T-helper 2 cell treated with Interferon-gamma antibody and Interleukin-4, amounts not matched to agents 5 μg/mL and 100 μg/mL, for 36 hours (primary cell): ENCODE measurements at regions not wholly inside any gene's neighbourhood (a gene's known extent, or its start where the extent isn't known, plus 50 kb on each side); places are given as distances from the start of the nearest gene placed in this dataset.

Experiments used
- DNase-seq: peaks from one replicate; pipeline ENCODE4 v3.0.0; 2021; ENCODE audit warnings: low spot score
- H3K27ac Mint-ChIP-seq: one replicate; pipeline ENCODE4 v1.8.0; 2021; ENCODE audit warnings: mild to moderate bottlenecking, mixed read lengths
- H3K27me3 Mint-ChIP-seq: one replicate; pipeline ENCODE4 v1.8.0; 2021; ENCODE audit warnings: low read depth, mixed read lengths
- H3K36me3 Mint-ChIP-seq: one replicate; pipeline ENCODE4 v1.8.0; 2021; ENCODE audit warnings: low read depth, mixed read lengths
- H3K4me1 Mint-ChIP-seq: one replicate; pipeline ENCODE4 v1.8.0; 2021; ENCODE audit warnings: low read depth, mixed read lengths
- H3K4me3 Mint-ChIP-seq: one replicate; pipeline ENCODE4 v1.8.0; 2022; ENCODE audit warnings: mild to moderate bottlenecking, moderate library complexity, mixed read lengths
- H3K9me3 Mint-ChIP-seq: one replicate; pipeline ENCODE4 v1.8.0; 2021; ENCODE audit warnings: mixed read lengths

DNA sequence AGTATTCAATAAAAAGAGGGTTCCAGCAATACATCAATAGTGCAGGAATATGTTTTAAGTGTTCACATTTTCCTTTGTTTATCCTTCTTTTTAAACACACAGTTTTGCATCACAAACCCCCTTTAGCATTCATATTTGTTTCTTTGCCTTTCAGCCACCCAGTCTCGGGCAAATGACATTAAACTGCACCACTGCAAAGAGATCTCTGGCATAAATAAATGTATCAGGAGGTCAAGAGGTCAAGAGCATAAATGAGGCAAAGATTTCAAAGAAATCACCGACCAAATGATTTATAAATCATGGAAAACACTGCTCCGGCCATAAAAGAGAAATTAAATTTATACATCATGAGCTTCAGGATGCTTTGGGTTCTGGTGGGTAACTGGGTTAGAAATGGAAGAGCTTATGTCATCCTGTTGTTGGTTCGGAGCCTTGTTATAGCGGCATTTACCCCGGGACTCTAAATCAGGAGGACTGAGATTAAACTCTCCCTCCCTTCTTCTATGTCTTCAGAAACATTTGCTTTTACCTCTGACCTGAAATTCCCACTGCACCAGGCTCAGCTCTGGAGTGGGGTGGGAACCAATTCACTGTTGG lies 449.6 kb upstream of the CLINT1 start:
- no peak for DNase-seq
- Mint-ChIP-seq H3K27ac (no peak overlapping the region), H3K27me3 (no peaks in the 10 kb centered on the region), H3K4me3 (no peak overlapping the region), H3K9me3 (no peaks in the 10 kb centered on the region), H3K4me1 (no peaks in the 10 kb centered on the region), H3K36me3 (no peaks in the 10 kb centered on the region)

DNA sequence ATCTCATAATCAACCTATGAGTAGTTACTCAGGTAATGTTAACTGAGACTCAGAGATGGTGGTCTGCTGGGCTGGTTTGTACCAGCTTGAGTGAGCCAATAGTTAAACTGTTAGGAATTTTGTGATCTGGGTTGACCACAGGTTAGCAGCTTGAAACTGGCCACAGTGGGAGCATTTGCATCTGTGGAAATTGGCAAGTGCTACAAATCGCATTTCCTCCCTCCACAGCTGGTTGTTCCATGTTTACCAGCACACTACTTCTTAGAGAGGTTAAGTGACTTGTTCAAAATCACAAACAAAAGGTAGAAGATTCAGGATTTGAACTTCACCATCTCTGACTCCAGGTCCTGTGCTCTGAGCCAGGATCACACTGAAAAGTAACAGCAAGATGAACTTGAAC lies 446.9 kb upstream of the CLINT1 start:
- no peaks in the 10 kb centered on the region for H3K9me3 Mint-ChIP-seq
- no peaks in the 10 kb centered on the region for H3K4me1 Mint-ChIP-seq
- no peak overlapping the region for H3K27ac Mint-ChIP-seq
- no peak for DNase-seq
- H3K27me3 Mint-ChIP-seq = no peaks in the 10 kb centered on the region
- no peaks in the 10 kb centered on the region for H3K36me3 Mint-ChIP-seq
- no peak overlapping the region for H3K4me3 Mint-ChIP-seq

DNA sequence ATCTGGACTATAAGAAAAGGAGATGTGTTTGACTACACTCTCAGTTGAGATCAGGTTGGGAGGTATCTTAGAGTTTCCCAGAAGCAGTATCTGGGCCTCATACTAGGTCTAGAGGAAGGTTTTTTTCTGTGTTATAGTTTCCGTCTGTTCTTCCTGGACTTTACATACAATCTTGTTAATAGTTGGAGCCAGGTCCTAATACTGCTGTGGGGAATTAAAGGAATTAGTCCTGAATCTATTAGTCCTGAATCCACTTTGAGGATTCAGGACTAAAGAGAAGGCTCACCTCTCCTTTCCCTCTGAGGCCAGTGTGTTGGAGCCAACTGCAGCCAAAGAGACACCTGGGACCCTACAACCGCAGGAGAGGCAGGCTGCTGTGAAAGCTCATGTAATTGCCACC lies 445.7 kb upstream of the CLINT1 start:
- no peak overlapping the region for H3K4me3 Mint-ChIP-seq
- no peaks in the 10 kb centered on the region for H3K4me1 Mint-ChIP-seq
- DNase-seq = no peak
- H3K27me3 Mint-ChIP-seq = no peaks in the 10 kb centered on the region
- H3K9me3 Mint-ChIP-seq = no peaks in the 10 kb centered on the region
- no peak overlapping the region for H3K27ac Mint-ChIP-seq
- H3K36me3 Mint-ChIP-seq = no peaks in the 10 kb centered on the region

DNA sequence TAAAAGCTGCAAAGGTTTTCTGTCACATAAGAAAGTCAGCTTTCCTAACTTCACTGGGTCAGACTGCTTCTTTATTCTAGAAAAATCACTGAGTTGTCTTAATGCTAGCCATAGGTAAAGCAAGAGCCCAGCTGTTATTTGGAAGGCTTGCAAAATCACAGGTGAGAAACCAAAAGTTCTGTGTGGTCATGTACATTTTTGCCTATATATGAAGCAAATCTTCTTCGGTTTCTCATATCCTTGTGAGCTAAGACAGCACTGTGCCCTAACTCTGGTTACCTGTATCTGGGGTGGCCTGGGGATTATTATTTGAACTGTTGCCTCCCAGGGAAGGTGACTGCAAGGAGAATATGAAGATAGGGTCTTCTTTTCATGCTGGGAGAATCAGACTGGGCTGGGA lies 444.9 kb upstream of the CLINT1 start:
- no peak for DNase-seq
- Mint-ChIP-seq H3K27ac (no peak overlapping the region), H3K27me3 (no peaks in the 10 kb centered on the region), H3K4me1 (no peaks in the 10 kb centered on the region), H3K4me3 (no peak overlapping the region), H3K9me3 (no peaks in the 10 kb centered on the region), H3K36me3 (no peaks in the 10 kb centered on the region)

DNA sequence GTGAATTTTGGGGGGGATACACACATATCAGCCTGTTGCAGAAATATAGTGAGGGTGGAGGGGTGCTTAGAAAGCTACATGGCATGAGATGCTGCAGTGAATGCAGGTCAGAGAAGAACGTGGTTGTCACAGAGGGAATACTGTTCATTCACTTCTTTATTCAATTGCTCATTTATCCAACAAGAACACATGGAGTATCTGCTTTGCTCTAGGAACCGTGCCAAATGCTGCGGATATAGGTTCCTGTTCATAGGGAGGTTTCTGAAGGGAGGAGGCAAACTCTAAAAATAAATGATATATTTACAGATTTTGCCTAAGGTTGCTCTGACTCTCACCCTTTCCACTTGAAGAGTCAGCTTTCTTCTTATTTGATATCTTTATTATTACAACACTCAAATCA lies 444.3 kb upstream of the CLINT1 start:
- no peaks in the 10 kb centered on the region for H3K9me3 Mint-ChIP-seq
- H3K4me1 Mint-ChIP-seq = no peaks in the 10 kb centered on the region
- no peaks in the 10 kb centered on the region for H3K36me3 Mint-ChIP-seq
- H3K27me3 Mint-ChIP-seq = no peaks in the 10 kb centered on the region
- DNase-seq = no peak
- H3K27ac Mint-ChIP-seq = no peak overlapping the region
- no peak overlapping the region for H3K4me3 Mint-ChIP-seq

DNA sequence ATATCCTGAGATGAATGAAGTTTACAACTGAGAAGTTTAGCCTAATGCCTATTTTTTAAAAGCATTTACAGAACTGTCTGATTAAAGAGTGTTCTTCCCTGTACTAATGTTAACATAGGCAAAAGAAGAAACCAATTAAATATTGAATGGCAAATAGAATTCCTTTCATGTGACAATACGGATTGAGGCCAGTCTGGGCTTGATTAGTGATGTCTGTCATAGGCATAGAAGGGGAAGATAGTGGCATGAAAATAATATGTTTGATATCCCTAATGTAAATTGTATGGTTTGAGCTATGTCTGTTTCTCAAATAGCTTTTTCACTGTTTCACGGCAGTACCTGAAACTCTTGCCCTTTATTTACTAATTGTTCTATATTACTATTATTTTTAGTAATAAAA lies 443.1 kb upstream of the CLINT1 start:
- H3K36me3 Mint-ChIP-seq = no peaks in the 10 kb centered on the region
- no peaks in the 10 kb centered on the region for H3K27me3 Mint-ChIP-seq
- H3K27ac Mint-ChIP-seq = no peak overlapping the region
- H3K9me3 Mint-ChIP-seq = peaks cover 2% of the 10 kb centered on the region
- H3K4me3 Mint-ChIP-seq = no peak overlapping the region
- no peak for DNase-seq
- H3K4me1 Mint-ChIP-seq = no peaks in the 10 kb centered on the region

DNA sequence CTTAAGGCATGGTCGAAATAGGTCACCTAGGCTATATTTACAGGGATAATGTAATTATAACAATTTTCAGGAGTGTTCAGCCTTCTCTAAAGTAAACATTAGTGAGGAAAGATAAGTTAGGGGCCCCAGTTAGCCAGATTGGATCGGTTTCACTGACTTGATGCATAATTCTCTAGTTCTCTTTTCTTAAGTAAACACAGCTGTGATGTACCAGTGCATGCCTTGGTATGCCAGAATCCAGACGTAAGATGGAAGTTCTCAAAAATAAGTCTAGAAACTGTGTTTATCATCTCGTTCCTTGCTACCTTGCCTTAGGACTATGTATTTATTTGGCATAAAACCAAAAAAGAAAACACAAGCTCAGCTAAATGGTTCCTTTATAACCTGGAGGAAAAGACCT lies 442.2 kb upstream of the CLINT1 start:
- Mint-ChIP-seq H3K36me3 (no peaks in the 10 kb centered on the region), H3K27me3 (no peaks in the 10 kb centered on the region), H3K27ac (no peak overlapping the region), H3K4me1 (no peaks in the 10 kb centered on the region), H3K9me3 (peaks cover 9% of the 10 kb centered on the region), H3K4me3 (no peak overlapping the region)
- DNase-seq = no peak

DNA sequence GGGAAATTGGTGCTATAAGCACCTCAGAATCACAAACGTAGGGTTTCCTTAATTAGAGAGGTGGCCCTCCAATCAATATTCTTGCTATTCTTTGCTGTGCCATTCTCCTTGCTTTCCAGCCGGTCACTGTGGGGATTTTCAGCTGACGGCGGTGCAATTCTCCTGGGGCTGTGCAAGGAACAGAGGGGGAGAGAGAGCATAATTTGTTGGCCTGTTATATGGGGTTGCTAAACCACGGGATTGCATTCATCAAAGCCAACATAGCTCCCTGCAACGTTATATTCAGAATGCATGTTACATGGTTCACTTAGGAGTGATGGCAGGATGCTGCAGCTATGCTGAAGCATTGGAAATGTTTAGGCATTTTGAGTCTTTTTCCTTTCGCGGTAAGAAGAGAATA lies 441.3 kb upstream of the CLINT1 start:
- Mint-ChIP-seq H3K9me3 (peaks cover 9% of the 10 kb centered on the region), H3K27me3 (no peaks in the 10 kb centered on the region), H3K27ac (no peak overlapping the region), H3K4me3 (no peak overlapping the region), H3K36me3 (no peaks in the 10 kb centered on the region), H3K4me1 (no peaks in the 10 kb centered on the region)
- no peak for DNase-seq

DNA sequence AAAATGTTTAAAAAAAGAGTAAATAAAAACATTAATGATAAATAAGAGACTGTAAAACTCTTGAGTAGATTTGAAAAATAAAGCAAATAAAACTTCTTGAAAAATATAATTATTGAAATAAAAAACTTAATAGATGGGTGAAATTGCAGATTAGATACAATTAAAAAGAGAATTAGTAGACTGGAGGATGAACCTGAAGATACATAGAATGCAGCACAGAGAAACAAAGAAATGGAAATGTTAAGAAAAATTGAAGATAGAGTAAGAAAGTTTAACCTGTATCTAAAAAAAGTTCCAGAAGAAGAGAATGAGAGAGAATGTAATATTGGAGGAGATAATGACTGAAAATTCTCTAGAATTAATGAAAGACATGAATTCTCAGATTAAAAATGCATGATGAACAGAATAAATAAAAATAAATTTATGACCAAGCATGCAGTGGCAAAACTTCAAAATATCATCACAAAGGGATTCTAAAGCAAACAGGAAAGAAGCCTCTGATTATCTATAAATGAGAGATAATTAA lies 438.1 kb upstream of the CLINT1 start:
- Mint-ChIP-seq H3K27ac (no peak overlapping the region), H3K4me1 (no peaks in the 10 kb centered on the region), H3K27me3 (no peaks in the 10 kb centered on the region), H3K36me3 (no peaks in the 10 kb centered on the region), H3K4me3 (no peak overlapping the region), H3K9me3 (peaks cover 9% of the 10 kb centered on the region)
- no peak for DNase-seq

DNA sequence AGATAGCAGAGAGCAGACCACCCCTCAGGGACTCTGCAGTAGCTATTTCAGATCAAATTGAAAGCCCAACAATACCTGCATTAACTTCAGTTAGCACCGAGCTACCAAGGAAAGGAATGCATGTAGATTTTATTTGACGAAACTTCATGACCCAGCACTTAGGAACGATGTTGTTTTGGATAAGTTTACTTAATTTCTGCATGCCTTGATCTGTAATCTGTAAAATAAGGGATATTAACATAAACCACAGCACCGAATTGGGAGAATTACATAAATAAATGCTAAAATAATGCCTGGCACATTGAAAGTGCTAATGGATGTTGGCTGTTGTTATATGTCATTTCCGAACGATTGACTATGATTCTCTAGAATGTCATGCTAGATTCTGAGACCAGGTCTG lies 435.8 kb upstream of the CLINT1 start:
- H3K4me1 Mint-ChIP-seq = no peaks in the 10 kb centered on the region
- H3K36me3 Mint-ChIP-seq = no peaks in the 10 kb centered on the region
- H3K4me3 Mint-ChIP-seq = no peak overlapping the region
- no peak overlapping the region for H3K27ac Mint-ChIP-seq
- peaks cover 9% of the 10 kb centered on the region for H3K9me3 Mint-ChIP-seq
- no peak for DNase-seq
- no peaks in the 10 kb centered on the region for H3K27me3 Mint-ChIP-seq

DNA sequence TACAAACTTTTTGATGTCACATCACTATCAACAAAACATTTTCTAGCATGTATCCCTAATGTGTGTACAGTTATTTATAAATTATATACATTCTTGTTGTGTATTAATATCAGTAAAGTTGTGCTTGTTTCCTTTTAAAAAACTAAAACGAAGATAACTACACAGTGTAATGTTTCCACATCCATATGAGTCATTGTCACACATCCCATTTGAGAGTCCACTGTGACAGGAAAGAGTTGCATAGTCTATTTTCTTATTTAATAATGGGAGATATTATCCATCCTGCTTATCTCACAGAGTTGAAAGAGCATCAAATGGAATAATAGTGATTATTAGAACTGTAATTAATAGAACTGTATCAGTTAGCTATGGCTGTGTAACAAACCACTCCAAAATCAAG lies 434.0 kb upstream of the CLINT1 start:
- DNase-seq = no peak
- Mint-ChIP-seq H3K4me1 (no peaks in the 10 kb centered on the region), H3K27me3 (no peaks in the 10 kb centered on the region), H3K9me3 (peaks cover 9% of the 10 kb centered on the region), H3K4me3 (no peak overlapping the region), H3K36me3 (no peaks in the 10 kb centered on the region), H3K27ac (no peak overlapping the region)

DNA sequence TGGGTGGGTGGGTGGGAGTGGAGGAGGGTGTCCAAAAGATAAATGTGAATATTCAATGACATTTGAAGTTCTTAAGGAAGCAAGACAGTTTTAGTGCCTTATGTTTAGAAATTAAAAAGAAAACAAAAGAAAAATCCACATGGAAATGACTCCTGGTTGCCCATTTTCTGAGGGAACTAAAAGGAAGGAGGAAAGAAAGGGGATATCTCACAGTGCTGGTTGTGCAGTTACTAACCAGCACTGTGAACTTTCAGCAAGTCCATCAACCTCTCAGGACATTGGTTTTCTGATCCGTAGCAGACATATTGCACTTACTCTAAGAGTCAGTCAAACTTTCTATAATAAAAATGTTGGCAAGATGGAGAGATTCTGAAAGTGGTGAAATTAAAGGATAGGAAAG lies 431.0 kb upstream of the CLINT1 start:
- Mint-ChIP-seq H3K9me3 (no peaks in the 10 kb centered on the region), H3K36me3 (no peaks in the 10 kb centered on the region), H3K27ac (no peak overlapping the region), H3K27me3 (no peaks in the 10 kb centered on the region), H3K4me3 (no peak overlapping the region), H3K4me1 (no peaks in the 10 kb centered on the region)
- no peak for DNase-seq

DNA sequence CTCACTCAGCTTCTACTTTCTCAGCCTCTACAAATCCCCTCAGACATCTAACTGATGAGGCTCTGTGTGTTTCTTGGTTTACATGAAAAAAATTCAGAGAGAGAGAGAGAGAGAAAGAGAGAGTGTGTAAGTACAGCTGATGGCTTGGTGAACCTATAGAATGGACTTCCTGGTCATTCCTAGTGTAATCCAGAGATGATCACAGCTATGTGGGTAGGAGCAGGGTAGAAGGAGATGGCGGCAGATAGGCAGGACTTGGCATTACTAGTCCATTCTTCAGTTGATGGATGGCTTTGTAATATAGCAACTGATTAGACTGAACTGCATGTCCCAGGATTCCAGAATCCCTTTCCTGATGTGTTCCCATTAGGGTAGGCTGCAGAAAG lies 429.3 kb upstream of the CLINT1 start:
- no peak overlapping the region for H3K27ac Mint-ChIP-seq
- H3K9me3 Mint-ChIP-seq = no peaks in the 10 kb centered on the region
- H3K4me3 Mint-ChIP-seq = no peak overlapping the region
- no peaks in the 10 kb centered on the region for H3K36me3 Mint-ChIP-seq
- no peak for DNase-seq
- H3K27me3 Mint-ChIP-seq = no peaks in the 10 kb centered on the region
- H3K4me1 Mint-ChIP-seq = no peaks in the 10 kb centered on the region

DNA sequence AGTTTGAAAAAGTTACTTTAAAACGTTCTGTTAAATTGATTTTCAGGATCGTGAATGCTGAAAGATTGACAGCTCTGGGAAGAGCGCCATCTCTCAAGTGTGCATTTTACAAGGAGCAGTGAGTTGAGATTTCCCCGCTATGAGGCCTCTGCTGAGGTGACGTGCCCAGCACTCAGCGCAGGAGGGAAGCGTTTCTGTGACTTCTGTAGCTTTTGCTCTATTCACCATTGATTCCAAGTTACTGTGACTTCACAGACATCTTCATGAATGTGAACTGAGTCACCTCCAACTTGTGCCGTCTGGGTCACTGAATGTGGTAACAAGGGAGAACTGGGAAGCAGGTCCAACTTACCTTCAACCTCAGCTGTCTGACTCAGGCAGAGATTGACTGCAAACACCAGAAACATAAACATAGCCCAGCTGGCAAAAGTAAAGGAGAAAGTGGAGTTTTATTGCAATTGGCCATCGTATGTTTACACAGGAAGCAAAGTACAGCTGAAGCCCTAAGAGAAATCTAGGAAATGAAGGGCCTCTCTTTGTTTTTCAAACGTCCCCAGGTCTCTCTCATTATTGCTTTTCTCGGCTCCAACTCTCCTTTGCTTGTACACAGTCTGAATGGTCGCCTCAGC lies 428.8 kb upstream of the CLINT1 start:
- Mint-ChIP-seq H3K9me3 (no peaks in the 10 kb centered on the region), H3K36me3 (no peaks in the 10 kb centered on the region), H3K4me1 (no peaks in the 10 kb centered on the region), H3K4me3 (no peak overlapping the region), H3K27me3 (no peaks in the 10 kb centered on the region), H3K27ac (no peak overlapping the region)
- no peak for DNase-seq

DNA sequence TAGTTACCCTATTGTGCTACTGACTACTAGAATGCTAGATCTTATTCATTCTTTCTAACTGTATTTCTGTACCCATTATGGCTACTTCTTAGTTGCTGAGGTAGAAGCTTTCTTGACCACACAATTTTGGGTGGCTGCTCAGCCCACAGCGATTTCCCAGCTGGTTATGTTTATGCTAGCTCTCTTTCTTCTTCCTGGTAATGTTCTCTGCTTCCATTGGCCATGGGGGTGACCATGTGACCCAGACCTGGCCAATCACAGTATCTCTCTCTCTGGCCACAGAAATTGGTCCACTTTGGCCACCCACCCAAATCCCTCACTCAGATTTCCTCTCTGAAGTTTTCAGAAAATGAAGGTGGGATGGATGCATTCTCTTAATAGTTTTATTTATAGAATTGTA lies 427.9 kb upstream of the CLINT1 start:
- no peaks in the 10 kb centered on the region for H3K4me1 Mint-ChIP-seq
- H3K4me3 Mint-ChIP-seq = no peak overlapping the region
- no peak overlapping the region for H3K27ac Mint-ChIP-seq
- no peaks in the 10 kb centered on the region for H3K36me3 Mint-ChIP-seq
- DNase-seq = no peak
- H3K9me3 Mint-ChIP-seq = no peaks in the 10 kb centered on the region
- no peaks in the 10 kb centered on the region for H3K27me3 Mint-ChIP-seq
